Choroid plexus epithelial cell (primary cell): ENCODE measurements at regions not wholly inside any gene's neighbourhood (a gene's known extent, or its start where the extent isn't known, plus 50 kb on each side); places are given as distances from the start of the nearest gene placed in this dataset.

ENCODE experiments used
- DNase-seq: peaks from one replicate; pipeline ENCODE4 v3.0.0-alpha.2; 2010; ENCODE audit warnings: low read depth
- H3K4me3 ChIP-seq: 2 replicates; pipeline ENCODE4 v1.5.1; 2011; ENCODE audit warnings: low read depth, mild to moderate bottlenecking, control low read depth, low read length, moderate library complexity
- CTCF ChIP-seq: conservative IDR thresholded peaks from 2 replicates; pipeline ENCODE4 v1.5.1; 2011; ENCODE audit warnings: low read depth, mild to moderate bottlenecking, control low read depth, inconsistent platforms, low read length, moderate library complexity

DNA sequence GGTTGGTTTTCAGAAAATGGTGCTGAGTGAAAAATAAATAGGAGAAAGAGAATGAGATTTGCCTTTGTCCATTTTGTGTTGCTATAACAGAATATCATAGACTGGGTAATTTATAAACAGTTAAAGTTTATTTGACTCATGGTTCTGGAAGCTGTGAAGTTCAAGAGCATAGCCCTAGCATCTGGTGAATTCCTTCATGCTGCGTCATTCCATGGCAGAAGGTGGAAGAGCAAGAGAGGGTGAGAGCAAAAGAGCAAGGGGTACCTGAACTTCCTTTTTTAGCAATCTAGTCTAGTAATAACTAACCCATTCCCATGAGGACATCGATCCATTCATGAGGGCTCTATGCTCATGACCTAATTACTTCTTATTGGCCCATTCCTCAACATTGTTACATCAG lies 209.1 kb upstream of the ZP4 start:
- H3K4me3 ChIP-seq, result no peak overlapping the region
- no peak for TF ChIP-seq CTCF
- DNase-seq, result no peak

- TF ChIP-seq CTCF, result no peak
- no peak for DNase-seq
- H3K4me3 ChIP-seq, result no peak overlapping the region
Observed at GRCh38 chr1:238089615-238090014, 198.9 kb upstream of the ZP4 start.

DNA sequence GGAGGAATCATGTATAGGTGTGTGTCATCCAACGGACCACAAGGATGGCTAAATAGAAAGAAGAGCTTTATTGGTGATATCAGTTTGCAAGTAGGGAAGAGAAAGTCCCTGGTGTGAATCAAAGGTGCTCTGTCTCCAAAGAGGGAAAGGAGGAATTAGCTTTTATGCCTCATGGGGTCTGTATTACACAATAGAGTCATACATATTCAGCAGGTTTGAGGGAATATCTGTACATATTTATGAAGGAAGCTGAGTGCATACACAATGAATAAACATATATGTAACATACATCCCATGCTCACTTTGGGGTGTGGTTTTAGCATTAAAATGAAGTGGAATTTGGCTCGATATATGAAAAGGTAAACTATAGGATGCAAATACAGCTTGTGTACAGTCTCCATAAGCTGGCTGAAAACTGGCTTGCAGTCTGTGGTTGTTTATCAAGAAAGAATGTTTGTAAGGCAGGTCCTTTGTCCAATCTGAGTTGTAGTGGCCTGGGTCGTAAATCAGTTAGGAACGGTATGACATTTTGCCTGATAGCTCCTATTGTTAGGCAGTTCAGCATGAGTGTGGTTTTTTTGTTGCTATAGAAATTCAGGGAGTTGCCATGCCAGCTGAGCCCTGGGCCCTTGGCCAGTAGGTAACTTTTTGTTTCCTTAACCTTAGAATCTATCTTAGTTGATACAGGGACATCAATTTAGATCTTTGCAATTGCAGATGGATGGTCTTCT lies 198.0 kb upstream of the ZP4 start:
- TF ChIP-seq CTCF, result no peak
- DNase-seq, result no peak
- H3K4me3 ChIP-seq, result no peak overlapping the region

DNA sequence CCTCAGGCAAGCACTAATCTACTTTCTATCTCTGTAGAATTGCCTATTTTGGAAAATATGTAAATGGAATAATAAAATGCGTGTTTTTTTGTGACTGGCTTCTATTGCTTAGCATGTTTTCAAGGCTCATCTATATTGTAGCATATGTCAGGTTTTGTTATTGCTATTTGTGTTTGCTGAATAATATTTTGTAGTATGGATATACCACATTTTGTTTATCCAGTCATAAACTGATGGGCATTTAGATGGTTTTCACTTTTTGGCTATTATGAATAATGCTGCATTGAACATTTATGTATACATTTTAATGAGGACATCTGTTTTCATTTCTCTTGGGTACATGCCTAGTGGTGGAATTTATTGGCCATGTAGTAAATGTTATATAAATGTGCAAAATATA lies 183.3 kb upstream of the ZP4 start:
- no peak for TF ChIP-seq CTCF
- H3K4me3 ChIP-seq, result no peak overlapping the region
- no peak for DNase-seq

- TF ChIP-seq CTCF, result no peak
- DNase-seq, result no peak
- H3K4me3 ChIP-seq, result no peak overlapping the region
Observed at GRCh38 chr1:238071061-238071460, 180.3 kb upstream of the ZP4 start.

- DNase-seq, result peak; percentile 16
Observed at GRCh38 chr1:238063454-238063853, 172.7 kb upstream of the ZP4 start.

More at GRCh38 chr1:238063454-238063853, 172.7 kb upstream of the ZP4 start:
- TF ChIP-seq CTCF, result no peak
- H3K4me3 ChIP-seq, result no peak overlapping the region
